Ovary (tissue), 7 donors: ENCODE measurements at regions not wholly inside any gene's neighbourhood (a gene's known extent, or its start where the extent isn't known, plus 50 kb on each side); places are given as distances from the start of the nearest gene placed in this dataset.

ENCODE experiments used
- DNase-seq, 5 donors: peaks; one replicate each; pipeline ENCODE4 v3.0.0-alpha.2; 2019 to 2020
- H3K27ac ChIP-seq, 2 donors: fragments of 200-600 bp; one replicate each; pipeline versions ENCODE4 v1.5.1 to v1.8.0; 2019 to 2022
- H3K27me3 ChIP-seq: fragments of 200-600 bp; one replicate; pipeline ENCODE4 v1.8.0; 2022
- H3K36me3 ChIP-seq: fragments of 200-600 bp; sonication (generic); one replicate; pipeline ENCODE4 v1.5.1; 2019
- H3K4me1 ChIP-seq: one replicate; pipeline ENCODE4 v1.8.1; 2013; ENCODE audit warnings: mild to moderate bottlenecking, moderate library complexity; ENCODE audit not compliant: insufficient read depth
- H3K4me3 ChIP-seq: fragments of 200-600 bp; sonication (generic); one replicate; pipeline ENCODE4 v1.5.1; 2017
- H3K9me3 ChIP-seq, 2 donors: fragments of 200-600 bp in 1 of 2; sonication (generic) in 1 of 2; one replicate each; pipeline versions ENCODE4 v1.5.1 to v1.8.1; 2013 to 2019; ENCODE audit warnings: mild to moderate bottlenecking in 1 of 2, moderate library complexity in 1 of 2
- EP300 ChIP-seq: sonication (generic); formaldehyde crosslinking; IDR thresholded peaks from one replicate; pipeline ENCODE4 v1.6.1; 2017; ENCODE audit warnings: antibody characterized with exemption
- POLR2A ChIP-seq: fragments of 450-650 bp; IDR thresholded peaks from one replicate; pipeline ENCODE4 v1.6.1; 2017; ENCODE audit warnings: antibody characterized with exemption, mild to moderate bottlenecking, moderate library complexity
- WGBS, 3 donors: extraction: QIAGEN DNeasy Blood & Tissue Kit in 1 of 3; methylation state at CpG; one replicate each; pipeline versions ENCODE4 v1.1.5 to v1.1.7; 2013 to 2017; 5-methylcytosine and 5-hydroxymethylcytosine counted together
- intact Hi-C, 4 donors: fragments of 100-400 bp; cut with DNase I; formaldehyde crosslinking; loops; one replicate each; pipeline versions ENCODE4 v1.11.0 to v1.15.1; 2022 to 2023
- TF ChIP-seq, protein P1 (sequence below), 3 donors: fragments of 450-650 bp in 2 of 3; fragments of 200-600 bp in 1 of 3; IDR thresholded peaks; one replicate each; pipeline versions ENCODE4 v1.5.1 to v1.8.0; 2016 to 2022; ENCODE audit warnings: antibody characterized with exemption in 3 of 3, mild to moderate bottlenecking in 1 of 3
- donor health status: DM: no; HTN: no; CAD: no; lungs with moderate emphysema.
- donor health status: DM: no; HTN: no; CAD: no.
- donor health status: Bipolar disorder and iron deficiency.
- donor health status: DM: no; HTN: no; CAD: no.
- donor health status: DM: yes; HTN: yes; CAD: no.

- TF ChIP-seq POLR2A = no peak
- TF ChIP-seq, protein P1, sequence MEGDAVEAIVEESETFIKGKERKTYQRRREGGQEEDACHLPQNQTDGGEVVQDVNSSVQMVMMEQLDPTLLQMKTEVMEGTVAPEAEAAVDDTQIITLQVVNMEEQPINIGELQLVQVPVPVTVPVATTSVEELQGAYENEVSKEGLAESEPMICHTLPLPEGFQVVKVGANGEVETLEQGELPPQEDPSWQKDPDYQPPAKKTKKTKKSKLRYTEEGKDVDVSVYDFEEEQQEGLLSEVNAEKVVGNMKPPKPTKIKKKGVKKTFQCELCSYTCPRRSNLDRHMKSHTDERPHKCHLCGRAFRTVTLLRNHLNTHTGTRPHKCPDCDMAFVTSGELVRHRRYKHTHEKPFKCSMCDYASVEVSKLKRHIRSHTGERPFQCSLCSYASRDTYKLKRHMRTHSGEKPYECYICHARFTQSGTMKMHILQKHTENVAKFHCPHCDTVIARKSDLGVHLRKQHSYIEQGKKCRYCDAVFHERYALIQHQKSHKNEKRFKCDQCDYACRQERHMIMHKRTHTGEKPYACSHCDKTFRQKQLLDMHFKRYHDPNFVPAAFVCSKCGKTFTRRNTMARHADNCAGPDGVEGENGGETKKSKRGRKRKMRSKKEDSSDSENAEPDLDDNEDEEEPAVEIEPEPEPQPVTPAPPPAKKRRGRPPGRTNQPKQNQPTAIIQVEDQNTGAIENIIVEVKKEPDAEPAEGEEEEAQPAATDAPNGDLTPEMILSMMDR (IDR thresholded peaks at IDR 0.05) = no peak
- Histone ChIP-seq H3K4me3 (no peak overlapping the region), H3K27ac (no peak overlapping the region), H3K9me3 (no peaks in the 10 kb centered on the region), H3K27me3 (no peaks in the 10 kb centered on the region), H3K36me3 (no peaks in the 10 kb centered on the region), H3K4me1 (no peaks in the 10 kb centered on the region)
- WGBS, 3 donors = 83 to 86% (median 84%) methylated on average over 3 of the region's 3 CpGs
- intact Hi-C loops = no loop called here
- DNase-seq = no peak
Measured at GRCh38 chr6:139932671-139933070, 558.2 kb upstream of the CITED2 start.

DNA sequence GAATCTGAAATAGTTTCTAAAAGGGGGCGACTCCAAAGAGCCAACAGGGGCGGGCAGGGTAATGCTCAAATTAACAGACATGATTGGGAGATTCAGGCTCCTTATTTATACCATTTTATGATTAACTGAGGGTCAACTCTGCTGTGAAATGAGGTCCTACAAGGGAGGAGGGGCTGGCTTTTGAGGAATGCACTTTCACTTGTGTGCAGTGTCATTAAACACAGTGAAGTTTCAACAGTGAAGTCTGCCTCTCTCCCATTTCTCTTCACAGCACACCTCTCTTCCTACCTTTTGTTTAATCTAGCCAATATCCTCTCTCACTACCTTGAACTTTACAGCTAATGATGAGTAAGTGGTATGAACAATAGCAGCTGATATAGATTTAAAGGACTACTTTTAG, 557.3 kb upstream of the CITED2 start:
- WGBS, 3 donors = 85 to 90% (median 89%) methylated on average over 2 of the region's 2 CpGs
- intact Hi-C loops = no loop called here

GRCh38 chr6:139927742-139928305, 553.4 kb upstream of the CITED2 start:
- no peaks in the 10 kb centered on the region for H3K9me3 ChIP-seq
- H3K4me3 ChIP-seq = no peak overlapping the region
- WGBS, 3 donors = 80 to 94% (median 86%) methylated on average over 1 of the region's 1 CpG
- H3K4me1 ChIP-seq = no peaks in the 10 kb centered on the region
- no peak for DNase-seq
- H3K27ac ChIP-seq = no peak overlapping the region
- TF ChIP-seq, protein P1 (IDR thresholded peaks at IDR 0.05) = no peak
- no peak for TF ChIP-seq EP300
- no peak for TF ChIP-seq POLR2A
- no peaks in the 10 kb centered on the region for H3K27me3 ChIP-seq
- H3K36me3 ChIP-seq = no peaks in the 10 kb centered on the region
- intact Hi-C loops = no loop called here

More for the DNA sequence above, 557.3 kb upstream of the CITED2 start:
- no peaks in the 10 kb centered on the region for H3K4me1 ChIP-seq
- no peak overlapping the region for H3K27ac ChIP-seq
- H3K9me3 ChIP-seq = no peaks in the 10 kb centered on the region
- H3K27me3 ChIP-seq = no peaks in the 10 kb centered on the region
- DNase-seq = no peak
- H3K4me3 ChIP-seq = no peak overlapping the region
- H3K36me3 ChIP-seq = no peaks in the 10 kb centered on the region
- TF ChIP-seq POLR2A (no peak), EP300 (no peak)
- TF ChIP-seq, protein P1 (IDR thresholded peaks at IDR 0.05) = no peak

GRCh38 chr6:139927236-139927635, 552.8 kb upstream of the CITED2 start:
- intact Hi-C loops = no loop called here
- no peak overlapping the region for H3K4me3 ChIP-seq
- no peak for DNase-seq
- H3K27ac ChIP-seq = no peak overlapping the region
- H3K27me3 ChIP-seq = no peaks in the 10 kb centered on the region
- 87 to 97% (median 94%) methylated on average over 2 of the region's 2 CpGs for WGBS, 3 donors
- TF ChIP-seq, protein P1 (IDR thresholded peaks at IDR 0.05) = no peak
- TF ChIP-seq POLR2A (no peak), EP300 (no peak)
- H3K4me1 ChIP-seq = no peaks in the 10 kb centered on the region
- no peaks in the 10 kb centered on the region for H3K36me3 ChIP-seq
- no peaks in the 10 kb centered on the region for H3K9me3 ChIP-seq
